ENCODE measurements at regions not wholly inside any gene's neighbourhood (a gene's known extent, or its start where the extent isn't known, plus 50 kb on each side); places are given as distances from the start of the nearest gene placed in this dataset.
A peak's percentile ranks its signal among the peaks of the same experiment; 100 is the strongest.
"Not testable (repeated sequence)": the region's sequence is repeated elsewhere in the genome, so short reads cannot be mapped to it uniquely, and the experiment has no call there.

DNA sequence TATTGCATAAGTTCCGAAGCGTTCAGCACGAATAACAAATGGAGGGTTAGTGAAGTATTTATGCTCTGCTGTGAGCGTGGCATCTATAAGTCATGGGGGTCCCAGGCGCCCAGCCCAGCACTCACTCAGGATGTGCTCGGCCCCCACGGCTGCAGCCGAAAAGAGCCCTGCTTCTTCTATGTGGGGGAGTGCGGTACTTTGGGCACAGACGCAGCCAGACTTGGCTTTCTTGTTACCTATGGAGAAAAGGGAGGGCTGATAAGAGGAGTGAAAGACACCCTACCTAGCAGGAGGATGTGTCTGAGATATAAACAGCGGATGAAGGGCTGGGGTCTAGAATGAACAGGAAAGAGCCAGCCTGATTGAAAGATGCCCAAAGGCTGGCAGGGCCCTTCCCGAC, 51.4 kb downstream of the MRPL36 start:
- no peak for DNase-seq

DNA sequence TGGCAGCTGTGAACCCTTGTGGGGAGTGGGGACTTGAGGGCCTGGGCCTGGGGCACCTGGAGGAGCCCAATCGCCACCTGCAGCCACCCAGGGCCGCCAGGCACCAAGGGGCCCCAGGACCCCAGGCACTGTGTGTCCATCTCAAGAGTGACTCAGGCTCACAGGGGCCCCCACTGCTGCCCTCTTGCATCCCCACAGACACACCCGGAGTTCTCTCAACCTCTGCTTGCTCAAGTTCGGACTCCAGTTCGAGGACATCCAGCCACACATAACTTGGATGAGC, 51.9 kb downstream of the MRPL36 start:
- DNase-seq = no peak

DNA sequence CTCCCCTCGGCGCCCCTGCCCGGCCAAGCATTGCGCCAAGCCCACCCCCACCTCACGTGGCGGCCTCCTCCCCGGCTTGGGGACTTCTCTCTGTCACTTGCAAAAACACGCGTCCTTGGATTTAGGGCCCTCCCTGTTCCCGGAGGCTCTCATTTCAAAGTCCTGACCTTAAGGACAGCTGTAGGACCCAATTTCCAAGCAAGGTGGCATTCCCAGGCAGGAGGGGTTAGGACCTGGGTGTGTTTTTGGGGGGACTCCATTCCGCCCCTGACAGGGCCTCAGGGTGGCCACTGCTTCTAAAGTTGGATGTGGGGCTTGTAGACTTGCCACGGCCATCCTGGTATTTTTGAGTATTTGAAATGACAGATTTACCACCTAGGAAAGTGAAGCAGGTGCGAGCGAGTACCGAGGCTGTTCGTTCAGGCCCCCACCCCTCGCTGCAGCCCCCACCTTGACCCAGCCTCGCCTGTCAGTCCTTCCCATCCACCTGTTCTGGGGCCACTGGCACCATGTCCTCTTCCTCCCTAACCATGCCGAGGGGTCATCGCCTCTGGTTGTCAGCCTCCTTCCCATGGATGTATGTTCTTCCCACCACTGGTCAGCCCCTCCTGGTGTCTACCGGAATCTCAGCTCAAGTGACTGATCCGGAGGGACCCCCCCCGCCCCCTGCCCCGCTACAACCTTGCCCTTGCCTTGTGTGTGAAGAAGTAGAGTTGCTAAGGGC, 52.4 kb downstream of the MRPL36 start:
- no peak for DNase-seq

DNA sequence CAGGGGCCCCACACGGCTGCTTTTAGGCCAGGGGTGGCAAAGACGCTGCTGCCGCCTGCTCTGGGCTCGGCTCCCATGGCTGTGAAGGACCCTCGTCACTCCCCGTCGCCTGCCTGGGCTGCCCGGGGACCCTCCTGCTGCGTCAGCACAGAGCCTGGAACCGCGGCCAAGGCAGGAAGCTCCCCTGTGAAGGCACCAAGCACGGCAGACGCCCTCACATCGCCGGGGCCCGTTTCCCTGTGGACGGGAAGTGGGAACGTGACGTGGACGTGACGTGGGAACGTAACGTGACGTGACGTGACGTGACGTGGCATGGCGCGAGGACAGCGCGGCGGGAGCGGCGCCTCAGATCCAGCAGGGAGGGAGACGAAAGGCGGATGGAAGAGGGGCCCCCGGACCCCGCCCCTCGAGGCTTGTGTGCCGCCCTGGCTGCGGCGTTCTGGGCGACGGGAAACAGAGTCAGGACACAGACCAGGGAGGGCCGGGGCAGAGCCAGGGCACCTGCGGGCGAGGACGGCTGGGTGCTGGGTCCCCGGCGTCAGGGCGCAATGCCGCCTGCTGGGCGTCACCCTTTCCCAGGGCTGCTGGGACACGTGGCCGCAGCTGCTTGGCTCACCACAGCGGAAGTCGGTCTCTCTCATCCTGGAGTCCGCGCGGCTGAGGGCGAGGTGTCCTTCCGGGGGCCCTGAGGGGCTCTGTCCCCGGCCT, 53.1 kb downstream of the MRPL36 start:
- DNase-seq = no peak

DNA sequence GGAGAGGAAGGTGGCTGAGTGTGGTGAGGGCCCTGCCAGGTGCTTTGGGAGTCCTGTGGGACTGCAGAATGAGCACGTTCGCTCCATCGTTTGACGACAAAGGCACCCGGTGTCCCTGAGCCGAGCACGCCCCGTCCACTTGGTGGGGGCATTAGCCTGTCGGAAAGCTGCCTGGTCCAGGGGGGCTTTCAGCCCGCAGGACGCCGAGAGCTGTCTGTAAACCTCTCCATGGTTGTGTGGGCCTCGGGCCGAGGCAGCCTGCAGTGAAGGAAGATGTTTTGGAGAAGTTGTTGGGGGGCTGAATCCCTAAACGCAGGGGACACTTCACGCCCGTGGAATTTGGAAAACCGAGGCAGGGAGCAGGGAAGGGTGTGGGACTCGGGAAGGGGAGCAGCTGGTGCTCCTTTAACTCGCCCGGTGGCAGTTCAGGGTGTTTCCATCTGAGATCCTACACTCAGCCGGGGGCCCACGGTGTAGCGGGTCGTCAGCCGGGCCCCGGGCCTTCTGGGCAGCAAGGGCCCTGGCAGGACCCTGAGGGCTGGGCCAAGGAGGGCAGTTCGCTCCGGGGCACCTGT, 53.8 kb downstream of the MRPL36 start:
- no peak for DNase-seq

DNA sequence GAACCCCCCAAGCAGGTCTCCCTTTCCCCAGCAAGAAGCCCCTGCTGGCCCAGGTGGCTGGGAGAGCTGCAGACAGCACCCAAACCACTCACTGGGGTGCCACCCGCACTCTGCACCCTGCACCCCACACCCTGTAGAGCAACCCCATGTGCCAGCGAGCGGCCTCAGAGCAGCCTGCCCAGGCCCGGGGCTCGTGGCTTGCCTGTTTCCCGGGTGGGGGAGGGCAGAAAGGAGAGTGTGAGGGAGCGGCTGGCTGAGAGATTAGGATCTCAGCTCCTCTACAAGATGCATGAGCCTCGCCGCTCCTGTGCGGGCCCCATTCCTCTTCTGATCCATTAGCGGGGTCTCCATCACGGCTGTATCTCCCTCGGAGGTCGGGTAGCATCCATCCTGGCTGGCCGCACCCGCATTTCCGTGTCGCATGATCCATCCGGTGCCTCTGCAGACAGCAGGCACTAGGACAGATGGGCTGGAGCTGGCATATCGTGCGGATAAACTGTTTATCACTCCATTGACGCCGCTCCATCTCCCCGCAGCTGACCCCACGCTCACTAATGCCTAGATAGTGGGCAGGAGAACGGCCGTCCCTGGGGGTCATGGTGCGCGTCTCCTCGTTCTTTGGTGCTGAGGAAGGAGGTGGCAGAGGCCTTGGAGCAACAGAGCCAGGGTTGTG, 54.4 kb downstream of the MRPL36 start:
- DNase-seq = no peak

DNA sequence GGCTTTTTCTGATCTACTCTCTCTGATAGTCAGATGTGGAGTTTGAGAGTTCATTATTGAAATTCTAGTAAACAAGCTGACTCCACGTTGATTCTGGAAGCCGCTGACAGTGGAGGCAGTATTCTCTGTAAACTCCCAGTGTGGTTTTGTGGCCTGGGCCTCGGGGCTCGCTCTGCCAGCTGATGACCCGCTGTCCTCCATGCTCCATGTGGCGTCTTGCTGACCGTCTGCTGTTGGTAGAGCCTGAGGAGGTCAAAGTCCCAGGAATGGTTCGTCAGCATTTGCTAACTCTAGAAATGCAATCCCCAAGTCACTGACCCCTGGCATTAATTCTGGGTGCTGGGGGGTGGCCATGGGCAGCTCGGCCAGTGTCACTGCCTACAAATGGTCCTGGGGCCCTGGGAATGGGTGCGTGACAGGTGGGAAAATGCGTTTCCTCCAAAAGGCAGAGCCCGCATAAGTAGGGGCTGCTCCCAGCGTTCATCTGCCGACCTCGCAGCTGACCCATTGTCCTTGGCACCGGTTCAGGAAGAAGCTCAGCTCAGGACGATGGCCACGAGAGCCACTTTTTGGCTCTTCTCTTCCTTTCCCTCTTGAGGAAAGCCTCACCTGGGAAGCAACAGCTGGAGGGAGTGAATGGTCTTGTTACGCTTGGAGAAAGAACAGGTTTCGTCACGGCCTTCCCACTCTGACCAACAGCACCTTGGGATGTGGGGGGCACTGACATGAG, 55.1 kb downstream of the MRPL36 start:
- DNase-seq = no peak

DNA sequence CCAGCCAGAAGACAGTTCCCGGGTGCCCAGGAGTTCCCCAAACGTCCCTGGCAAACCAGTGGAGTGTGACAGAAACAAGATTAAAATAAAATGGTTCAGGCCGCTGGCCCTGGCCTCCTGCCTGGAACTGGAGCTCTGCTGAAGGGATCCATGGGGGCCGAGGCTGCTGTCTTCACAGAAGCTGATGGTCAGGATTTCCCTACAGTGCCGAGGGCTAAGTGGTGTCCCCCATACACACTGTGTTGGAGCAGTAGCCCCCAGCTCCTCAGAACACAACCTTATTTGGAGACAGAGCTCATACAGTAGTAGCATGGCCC, 55.9 kb downstream of the MRPL36 start:
- DNase-seq = no peak

DNA sequence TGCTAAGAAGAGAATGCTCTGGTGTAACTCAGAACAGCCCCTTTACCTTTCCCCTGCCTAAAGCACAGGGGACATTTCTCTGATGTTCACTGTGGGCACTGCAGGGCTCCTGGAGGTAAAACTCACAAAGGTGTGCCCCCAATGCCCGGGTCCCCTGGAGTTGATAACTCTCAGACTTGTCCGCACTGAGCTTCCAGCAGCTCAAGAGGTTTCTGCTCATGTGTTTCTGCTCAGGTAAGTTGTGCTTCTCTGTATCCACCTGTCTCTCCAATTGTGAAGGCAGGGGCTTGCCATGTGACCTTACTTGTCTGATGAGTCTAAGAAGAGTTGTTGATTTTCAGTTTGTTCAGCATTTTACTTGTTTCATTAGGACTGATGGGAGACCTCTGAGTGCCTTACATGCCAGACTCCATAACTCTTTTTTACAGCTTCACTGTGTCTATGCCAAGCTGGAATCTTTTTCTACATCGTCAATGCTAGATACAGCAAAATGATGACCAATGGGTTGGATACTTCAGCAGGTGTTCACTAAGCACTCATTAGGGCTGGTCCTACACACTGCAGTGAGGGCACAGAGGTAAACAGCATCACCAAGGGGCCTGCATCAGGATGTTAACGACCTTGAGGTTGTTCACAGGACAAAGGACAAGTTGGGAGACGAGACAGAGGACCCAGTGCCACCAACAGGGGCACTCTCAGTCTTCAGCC, 56.4 kb downstream of the MRPL36 start:
- no peak for DNase-seq

DNA sequence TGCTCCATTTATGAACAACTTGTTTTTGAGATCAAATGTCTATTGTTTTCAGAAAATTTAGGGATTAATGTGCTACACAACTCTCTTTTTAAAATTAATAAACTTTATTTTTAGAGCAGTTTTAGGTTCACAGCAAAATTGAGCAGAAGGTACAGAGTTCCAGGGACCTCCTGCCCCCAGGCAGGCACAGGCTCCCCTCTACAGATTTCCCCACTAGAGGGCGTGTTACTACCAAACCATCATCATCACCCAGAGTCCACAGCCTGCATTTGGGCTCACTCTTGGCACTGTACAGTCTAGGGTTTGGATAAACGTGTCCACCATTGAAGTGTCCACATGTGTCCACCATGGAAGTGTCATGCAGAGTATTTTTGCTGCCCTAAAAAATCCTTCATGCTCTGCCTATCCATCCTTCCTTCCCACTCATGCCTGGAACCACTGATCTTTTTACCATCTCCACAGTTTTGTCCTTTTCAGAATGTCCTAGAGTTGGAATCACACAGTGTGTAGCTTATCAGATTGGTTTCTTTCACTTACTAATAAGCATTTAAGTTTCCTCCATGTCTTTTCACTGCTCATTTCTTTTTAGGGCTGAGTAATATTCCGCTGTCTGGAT, 61.7 kb downstream of the MRPL36 start:
- peak; percentile 6 to 24 for DNase-seq

DNA sequence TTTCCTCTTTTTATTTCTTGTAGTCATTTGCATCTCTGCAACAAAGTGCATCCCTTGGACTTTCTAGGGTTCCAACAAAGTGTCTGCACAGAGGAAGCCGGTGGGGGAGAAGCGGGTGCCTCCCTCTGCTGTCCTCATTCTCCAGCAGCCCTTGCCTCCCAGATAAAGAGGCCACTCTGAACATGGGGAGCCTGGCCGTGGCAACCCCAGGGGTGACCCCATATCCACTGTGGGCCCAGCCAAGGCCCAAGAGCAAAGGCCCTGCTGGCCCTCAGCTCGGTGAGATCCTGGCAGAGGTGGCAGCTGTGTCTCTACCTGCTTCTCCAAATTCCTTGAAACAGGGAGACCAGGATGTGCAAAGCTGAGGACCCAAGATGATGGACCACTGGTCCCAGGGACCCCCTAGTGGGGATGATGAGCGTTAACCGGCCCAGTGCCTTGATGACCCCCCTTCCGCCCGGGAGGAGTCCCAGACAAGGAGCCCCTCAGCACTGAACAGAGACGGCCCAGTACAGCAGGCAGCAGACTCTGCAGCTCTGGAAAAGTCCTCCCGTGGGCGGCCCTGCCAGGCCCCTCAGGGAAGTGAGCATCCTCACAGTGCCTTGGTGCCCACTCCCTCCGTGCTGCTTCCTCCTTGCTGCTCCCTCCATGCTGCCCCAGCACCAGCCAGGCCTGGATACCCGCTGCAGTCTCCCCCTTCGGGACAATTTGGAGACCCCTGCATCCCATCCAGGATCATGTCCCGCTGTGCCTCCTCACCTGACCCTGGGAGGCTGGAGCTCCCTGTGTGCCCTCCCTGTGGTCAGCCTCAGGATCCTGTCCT, 62.5 kb downstream of the MRPL36 start:
- DNase-seq = no peak

DNA sequence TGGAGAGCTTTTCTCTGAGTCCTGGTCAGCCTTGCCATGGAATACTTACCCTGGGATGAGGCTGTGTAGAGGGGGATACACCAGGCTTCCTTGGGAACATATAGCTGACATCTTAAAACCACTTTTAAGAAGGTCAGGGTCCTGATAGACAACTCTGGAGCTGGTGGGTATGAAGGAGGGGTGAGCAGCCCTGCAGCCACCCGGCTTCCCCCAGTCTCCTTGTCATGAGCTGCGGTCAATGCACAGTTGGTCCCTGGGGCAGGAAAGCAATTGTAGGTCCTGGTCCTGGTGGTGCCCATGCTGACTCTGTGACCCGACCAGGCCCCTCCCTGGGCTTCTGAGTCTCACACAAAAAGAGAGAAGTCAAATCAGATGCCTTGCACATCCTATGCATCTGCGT, 63.6 kb downstream of the MRPL36 start:
- no peak for DNase-seq

DNA sequence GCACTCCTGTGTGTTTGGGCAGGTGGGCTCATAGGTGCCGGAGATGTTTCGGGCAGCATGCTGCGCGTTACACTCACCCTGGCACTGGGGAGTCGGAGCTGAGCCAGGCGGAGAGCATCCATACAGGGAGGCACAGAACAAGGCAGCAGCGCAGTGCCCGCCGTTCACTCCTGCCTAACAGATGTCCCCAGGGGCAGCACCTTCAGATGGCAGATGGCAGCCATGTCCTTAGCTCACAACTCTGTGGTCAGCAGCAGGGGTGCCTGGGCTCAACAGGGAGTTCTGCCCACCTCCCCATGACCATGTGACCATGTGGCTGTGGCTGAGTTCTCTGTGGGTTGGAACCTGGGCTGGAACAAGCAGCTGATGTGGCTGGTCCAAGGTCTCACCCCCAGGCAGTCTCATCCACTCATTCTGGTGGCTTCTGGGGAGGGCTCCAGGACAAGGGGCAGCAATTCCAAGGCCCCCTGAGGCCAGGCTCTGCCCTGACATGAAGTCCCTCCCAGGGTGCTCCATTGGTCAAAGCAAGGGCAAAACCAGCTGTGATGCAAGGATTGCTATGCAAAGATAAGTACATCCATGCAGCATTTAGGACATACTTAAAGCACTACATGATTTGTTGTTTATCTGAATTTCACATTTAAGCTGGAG, 64.2 kb downstream of the MRPL36 start:
- no peak for DNase-seq

DNA sequence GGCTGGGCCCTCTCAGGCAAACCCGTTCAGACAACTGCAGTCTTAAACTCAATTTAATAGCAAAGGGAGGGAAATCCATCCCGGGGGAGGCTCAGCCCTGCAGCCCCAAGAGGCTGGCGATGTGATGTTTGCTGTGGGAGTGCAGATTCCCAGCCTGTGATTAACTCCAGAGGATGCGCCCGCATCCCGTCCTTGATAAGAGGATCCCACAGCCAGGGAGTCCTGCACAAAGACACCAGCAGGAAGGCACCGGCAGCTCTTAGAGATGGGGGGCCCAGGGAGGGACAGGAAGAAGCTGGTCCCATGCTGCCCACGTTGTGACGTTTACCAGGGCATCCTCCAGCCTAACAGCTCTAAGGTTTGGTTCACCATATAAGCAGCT, 64.7 kb downstream of the MRPL36 start:
- no peak for DNase-seq

DNA sequence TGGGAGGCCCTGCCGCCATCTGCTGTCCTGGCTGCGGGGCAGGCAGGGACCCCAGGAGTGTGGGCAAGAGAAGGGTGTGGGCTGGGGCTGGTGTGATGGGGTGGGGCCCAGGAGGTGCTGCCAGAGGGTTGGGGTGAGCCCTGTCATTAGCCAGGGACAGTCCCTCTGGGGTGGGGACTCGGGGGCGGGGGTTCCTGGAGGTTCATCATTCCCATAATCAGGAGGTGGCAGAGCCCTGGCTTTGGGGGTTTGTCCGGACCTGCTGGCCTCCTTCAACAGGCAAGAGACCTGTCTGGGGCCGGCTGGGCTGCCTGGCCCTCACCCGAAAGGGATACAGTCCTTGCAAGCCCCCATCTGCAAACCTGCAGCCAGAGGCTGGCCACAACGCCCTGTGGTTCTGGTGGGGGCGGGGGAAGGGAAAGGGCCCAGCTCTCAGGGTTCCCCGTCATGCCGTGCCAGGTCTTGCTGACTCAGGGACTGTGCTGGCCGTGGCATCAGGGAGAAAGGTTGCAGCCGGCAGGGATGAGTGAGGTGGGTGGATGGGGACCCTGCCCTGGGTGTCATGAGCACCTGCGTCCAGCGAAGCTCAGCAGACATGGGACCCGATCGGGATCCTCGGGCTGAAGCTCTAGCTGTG, 65.2 kb downstream of the MRPL36 start:
- DNase-seq = no peak

DNA sequence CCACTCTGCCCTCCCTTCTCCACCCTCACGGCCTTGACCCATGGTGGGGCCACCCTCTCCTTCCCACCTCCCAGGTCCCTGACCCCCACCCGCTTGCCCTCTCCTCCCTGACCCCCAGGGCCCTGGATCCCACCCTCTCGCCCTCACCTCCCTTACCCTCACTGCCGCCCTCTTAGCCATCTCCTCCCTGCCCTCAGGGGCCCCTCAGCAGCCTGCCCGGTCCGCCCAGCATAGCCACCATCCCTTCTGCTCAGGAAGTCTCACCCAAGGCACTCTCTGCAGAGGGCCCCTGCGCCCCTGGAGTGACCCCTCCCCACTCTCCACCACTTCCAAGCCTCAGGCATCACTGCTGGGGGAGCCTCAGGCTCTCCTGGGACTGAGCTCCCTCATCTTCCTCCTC, 66.3 kb downstream of the MRPL36 start:
- DNase-seq = no peak

DNA sequence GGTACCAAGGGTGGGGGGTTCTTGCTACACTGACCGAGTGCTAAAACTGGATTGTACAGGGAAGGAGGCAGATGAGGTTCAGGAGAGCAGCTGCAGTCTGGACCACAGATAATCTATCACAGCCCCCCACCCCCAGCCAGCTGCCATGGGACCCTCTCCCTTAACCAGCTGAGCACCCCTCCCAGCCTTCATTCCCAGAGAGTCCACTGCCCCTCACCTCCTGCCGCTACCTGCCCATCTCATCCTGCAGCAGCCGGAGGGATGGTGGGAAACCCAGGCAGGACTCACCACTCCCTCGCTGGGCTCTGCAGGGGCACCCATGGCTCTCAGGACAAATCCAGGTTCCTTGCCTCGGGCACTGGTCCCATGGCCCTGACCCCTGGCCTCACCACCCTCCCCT, 66.7 kb downstream of the MRPL36 start:
- no peak for DNase-seq

DNA sequence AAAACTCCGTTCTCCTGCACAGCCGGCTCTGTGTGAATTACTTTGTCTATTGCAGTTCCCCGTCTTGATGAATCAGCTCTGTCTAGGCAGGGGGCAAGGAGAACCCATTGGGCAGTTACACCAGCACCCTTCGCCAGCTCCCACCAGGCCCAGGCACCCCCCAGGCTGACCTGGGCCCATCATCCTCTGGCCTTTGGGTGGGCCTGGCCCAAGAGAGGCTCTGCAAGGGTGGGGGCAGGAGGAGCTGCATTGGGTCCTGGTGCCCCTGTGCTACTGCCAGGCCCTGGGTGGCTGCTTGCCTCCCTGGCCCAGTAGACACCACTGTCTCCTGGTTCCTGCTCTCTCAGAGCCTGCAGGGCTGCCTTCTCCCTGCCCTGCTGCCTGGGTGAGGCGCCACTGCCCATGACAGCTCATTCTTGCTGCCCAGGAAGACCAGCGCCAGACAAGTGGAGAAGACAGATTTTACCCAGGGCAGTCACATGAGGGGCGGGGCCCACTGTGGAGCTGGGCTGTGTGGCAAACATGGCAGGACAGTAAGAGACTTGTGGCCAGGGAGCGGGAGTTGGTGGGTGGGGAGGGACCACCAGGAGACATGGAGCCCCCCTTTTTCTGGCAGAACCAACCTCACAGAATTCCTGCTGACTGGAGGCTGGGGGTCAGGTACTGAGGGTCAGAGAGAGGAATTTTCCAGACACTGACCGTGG, 67.2 kb downstream of the MRPL36 start:
- DNase-seq = no peak

DNA sequence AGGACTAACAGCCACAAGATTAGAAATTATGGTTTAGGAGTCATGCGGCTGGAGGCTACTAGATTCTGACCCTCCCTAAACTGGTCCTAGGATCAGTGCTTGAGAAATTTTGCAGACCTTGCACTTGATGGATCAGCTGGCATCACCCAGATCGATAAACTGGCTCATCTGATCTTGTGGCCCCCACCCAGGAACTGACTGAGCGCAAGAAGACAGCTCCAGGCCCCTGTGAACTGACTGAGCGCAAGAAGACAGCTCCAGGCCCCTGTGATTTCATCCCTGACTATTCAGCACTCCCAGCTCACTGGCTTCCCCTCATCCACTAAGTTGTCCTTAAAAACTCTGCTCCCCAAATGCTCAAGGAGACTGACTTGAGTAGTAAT, 67.8 kb downstream of the MRPL36 start:
- not testable (repeated sequence) for DNase-seq

DNA sequence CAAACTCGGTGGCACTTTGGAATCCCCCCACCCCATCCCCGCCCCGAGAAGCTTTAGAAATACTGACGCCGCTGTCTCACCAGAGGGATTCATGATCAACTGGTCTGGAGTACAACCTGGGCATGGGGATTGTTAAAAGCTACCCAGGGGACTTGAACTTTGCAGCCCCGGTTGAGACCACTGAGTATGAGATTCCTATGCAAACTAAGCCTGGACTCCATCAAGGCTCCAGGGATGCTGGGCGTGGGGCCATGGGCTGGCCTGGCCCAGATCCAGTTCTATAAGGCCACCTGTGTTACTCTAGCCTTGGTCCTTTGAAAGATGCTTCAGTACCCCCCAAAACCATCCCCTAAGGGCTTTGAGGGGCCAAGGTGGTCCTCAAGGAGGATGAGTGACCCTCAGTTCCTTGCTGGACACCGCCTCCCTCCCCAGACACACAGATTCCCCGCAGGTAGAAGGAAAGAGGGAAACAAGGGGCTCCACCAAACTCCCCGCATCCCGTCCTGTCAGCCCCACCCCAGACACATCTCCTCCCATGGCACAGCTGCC, 68.5 kb downstream of the MRPL36 start:
- no peak for DNase-seq
